HL-60 (cell line): ENCODE measurements at regions not wholly inside any gene's neighbourhood (a gene's known extent, or its start where the extent isn't known, plus 50 kb on each side); places are given as distances from the start of the nearest gene placed in this dataset.

Source experiments
- GABPA ChIP-seq: IDR thresholded peaks from 2 replicates; pipeline ENCODE4 v1.6.1; 2012; ENCODE audit warnings: low read depth
- POLR2AphosphoS5 ChIP-seq: IDR thresholded peaks from 2 replicates; pipeline ENCODE4 v1.6.1; 2012; ENCODE audit warnings: low read depth
- SPI1 ChIP-seq: IDR thresholded peaks from 2 replicates; pipeline ENCODE4 v1.6.1; 2012; ENCODE audit warnings: low read depth, mild to moderate bottlenecking, borderline replicate concordance
- TF ChIP-seq, protein P1 (sequence below): IDR thresholded peaks from one replicate; pipeline ENCODE4 v1.5.1; 2011; ENCODE audit warnings: low read length, control low read depth, inconsistent platforms; ENCODE audit not compliant: insufficient read depth
- TF ChIP-seq, protein P2 (sequence below): IDR thresholded peaks from 2 replicates; pipeline ENCODE4 v1.6.1; 2012; ENCODE audit warnings: low read depth; ENCODE audit not compliant: insufficient replicate concordance

DNA sequence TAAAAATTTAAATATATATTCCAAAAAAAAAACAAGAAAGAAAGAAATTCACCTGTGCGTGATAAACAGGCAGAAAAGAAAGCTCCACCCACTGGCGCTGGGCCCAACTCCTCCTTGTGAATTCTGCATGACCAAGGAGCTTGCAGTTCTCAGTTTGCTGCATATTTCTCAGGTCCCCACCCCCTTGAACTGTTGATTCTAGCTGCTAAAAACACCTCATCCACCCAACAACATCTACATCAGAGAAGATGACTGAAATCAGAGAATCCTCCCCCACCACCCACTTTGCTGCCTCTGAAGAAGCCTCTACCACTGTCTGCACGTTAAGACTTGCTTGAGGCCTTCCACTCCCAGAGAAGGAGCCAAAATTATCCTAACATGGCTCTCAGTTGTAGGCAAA lies 104.8 kb downstream of the RGS2 start:
- TF ChIP-seq POLR2AphosphoS5 (no peak), GABPA (no peak), SPI1 (no peak)
- TF ChIP-seq, protein P1, sequence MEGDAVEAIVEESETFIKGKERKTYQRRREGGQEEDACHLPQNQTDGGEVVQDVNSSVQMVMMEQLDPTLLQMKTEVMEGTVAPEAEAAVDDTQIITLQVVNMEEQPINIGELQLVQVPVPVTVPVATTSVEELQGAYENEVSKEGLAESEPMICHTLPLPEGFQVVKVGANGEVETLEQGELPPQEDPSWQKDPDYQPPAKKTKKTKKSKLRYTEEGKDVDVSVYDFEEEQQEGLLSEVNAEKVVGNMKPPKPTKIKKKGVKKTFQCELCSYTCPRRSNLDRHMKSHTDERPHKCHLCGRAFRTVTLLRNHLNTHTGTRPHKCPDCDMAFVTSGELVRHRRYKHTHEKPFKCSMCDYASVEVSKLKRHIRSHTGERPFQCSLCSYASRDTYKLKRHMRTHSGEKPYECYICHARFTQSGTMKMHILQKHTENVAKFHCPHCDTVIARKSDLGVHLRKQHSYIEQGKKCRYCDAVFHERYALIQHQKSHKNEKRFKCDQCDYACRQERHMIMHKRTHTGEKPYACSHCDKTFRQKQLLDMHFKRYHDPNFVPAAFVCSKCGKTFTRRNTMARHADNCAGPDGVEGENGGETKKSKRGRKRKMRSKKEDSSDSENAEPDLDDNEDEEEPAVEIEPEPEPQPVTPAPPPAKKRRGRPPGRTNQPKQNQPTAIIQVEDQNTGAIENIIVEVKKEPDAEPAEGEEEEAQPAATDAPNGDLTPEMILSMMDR, result no peak
- TF ChIP-seq, protein P2, sequence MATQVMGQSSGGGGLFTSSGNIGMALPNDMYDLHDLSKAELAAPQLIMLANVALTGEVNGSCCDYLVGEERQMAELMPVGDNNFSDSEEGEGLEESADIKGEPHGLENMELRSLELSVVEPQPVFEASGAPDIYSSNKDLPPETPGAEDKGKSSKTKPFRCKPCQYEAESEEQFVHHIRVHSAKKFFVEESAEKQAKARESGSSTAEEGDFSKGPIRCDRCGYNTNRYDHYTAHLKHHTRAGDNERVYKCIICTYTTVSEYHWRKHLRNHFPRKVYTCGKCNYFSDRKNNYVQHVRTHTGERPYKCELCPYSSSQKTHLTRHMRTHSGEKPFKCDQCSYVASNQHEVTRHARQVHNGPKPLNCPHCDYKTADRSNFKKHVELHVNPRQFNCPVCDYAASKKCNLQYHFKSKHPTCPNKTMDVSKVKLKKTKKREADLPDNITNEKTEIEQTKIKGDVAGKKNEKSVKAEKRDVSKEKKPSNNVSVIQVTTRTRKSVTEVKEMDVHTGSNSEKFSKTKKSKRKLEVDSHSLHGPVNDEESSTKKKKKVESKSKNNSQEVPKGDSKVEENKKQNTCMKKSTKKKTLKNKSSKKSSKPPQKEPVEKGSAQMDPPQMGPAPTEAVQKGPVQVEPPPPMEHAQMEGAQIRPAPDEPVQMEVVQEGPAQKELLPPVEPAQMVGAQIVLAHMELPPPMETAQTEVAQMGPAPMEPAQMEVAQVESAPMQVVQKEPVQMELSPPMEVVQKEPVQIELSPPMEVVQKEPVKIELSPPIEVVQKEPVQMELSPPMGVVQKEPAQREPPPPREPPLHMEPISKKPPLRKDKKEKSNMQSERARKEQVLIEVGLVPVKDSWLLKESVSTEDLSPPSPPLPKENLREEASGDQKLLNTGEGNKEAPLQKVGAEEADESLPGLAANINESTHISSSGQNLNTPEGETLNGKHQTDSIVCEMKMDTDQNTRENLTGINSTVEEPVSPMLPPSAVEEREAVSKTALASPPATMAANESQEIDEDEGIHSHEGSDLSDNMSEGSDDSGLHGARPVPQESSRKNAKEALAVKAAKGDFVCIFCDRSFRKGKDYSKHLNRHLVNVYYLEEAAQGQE, result no peak
